Stimulated activated CD4-positive, alpha-beta T cell treated with anti-CD3 and anti-CD28 coated beads, TNF-alpha, amount 100 ng/mL, for 24 hours (primary cell): ENCODE measurements at regions not wholly inside any gene's neighbourhood (a gene's known extent, or its start where the extent isn't known, plus 50 kb on each side); places are given as distances from the start of the nearest gene placed in this dataset.

Experiments
- DNase-seq, 3 experiments: peaks; one replicate each; pipeline ENCODE4 v3.0.0-alpha.2; 2020; ENCODE audit warnings: low read depth in 3 of 3

- DNase-seq = no peak
These were observed 317.6 kb upstream of the CNKSR2 start for GRCh38 chrX:21056622-21057021.

DNA sequence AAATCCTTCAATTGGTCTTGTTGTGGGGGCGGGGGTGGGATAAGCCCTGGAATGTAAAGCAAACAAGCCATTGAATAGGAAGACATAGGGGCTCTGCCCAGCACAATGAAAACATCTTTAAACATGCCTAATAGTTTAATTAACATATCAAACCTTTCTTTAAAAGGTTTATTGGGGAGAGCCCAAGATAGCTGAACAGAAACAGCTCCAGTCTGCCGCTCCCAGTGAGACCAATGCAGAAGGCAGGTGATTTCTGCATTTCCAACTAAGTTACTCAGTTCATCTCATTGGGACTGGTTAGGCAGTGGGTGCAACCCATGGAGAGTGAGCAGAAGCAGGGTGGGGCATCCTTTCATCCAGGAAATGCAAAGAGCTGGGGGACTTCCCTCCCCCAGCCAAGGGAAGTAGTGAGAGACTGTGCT, 327.2 kb upstream of the CNKSR2 start:
- DNase-seq = no peak

- DNase-seq = no peak
These were observed 359.9 kb upstream of the CNKSR2 start for GRCh38 chrX:21014326-21014725.

- no peak for DNase-seq
These were observed 369.4 kb upstream of the CNKSR2 start for GRCh38 chrX:21004835-21005234.

DNA sequence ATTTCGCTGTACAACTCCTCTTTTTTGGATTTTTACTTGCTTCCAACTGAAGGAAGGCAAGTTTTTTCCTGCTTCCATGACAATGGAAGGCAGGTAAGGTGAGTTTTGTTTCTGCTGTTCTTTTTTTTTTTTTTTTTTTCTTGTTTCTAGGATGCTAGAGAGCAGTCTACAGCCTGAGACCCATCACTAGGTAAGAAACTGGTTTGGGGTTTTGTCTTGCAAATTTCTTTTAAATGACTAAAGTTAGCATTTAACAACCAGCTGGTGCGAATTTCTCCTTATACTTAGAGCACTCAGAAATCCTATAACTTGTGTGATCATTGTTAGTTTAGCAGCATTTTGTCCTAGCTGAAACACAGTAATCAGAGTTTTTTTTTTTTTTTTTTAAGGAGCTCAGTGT, 378.4 kb upstream of the CNKSR2 start:
- no peak for DNase-seq

- no peak for DNase-seq
These were observed 384.9 kb upstream of the CNKSR2 start for GRCh38 chrX:20989361-20989760.

GRCh38 chrX:20988804-20989203, 385.4 kb upstream of the CNKSR2 start:
- no peak for DNase-seq

- DNase-seq = no peak
These were observed 386.1 kb upstream of the CNKSR2 start for GRCh38 chrX:20988118-20988517.

GRCh38 chrX:20980426-20980825, 393.8 kb upstream of the CNKSR2 start:
- no peak for DNase-seq

- DNase-seq = no peak
These were observed 399.9 kb upstream of the CNKSR2 start for GRCh38 chrX:20974326-20974725.

DNA sequence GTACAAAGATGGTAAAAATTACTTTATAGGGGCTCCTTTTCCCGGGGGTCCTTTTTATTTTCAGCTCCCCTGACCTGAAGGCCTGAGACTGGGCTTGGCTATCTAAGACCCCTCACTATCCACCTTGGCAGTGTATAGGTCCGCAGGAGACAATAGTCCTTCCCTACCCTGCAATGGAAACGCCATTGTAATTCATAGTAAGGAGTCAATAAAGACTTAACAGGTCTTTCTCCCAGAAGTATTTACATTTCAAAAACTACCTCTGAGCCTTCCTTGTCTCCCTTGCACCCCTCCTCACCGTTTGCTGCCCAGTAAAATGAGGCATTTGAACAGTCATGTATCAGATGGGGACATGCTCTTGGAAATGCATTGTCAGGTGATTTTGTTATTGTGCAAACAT, 401.2 kb upstream of the CNKSR2 start:
- no peak for DNase-seq

GRCh38 chrX:20971250-20971649, 403.0 kb upstream of the CNKSR2 start:
- DNase-seq = no peak

- no peak for DNase-seq
These were observed 404.7 kb upstream of the CNKSR2 start for GRCh38 chrX:20969565-20969964.

DNA sequence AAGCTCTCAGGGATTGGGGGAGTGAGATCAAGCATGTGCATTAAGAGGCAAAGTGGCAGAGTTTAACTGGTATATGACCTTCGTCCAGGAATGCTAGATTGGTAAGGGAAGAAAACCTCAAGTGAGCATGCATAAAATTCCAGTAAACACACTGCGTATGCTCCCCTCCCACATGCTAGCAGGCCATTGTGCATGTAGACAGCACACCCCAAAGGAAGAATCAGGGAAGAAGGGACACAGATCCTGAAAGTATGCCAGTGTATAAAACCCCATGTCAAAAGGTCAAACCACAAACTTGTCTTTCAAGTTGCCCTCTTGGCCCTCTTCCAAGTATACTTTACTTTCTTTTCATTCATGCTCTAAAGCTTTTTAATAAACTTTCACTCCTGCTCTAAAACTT, 405.2 kb upstream of the CNKSR2 start:
- no peak for DNase-seq

DNA sequence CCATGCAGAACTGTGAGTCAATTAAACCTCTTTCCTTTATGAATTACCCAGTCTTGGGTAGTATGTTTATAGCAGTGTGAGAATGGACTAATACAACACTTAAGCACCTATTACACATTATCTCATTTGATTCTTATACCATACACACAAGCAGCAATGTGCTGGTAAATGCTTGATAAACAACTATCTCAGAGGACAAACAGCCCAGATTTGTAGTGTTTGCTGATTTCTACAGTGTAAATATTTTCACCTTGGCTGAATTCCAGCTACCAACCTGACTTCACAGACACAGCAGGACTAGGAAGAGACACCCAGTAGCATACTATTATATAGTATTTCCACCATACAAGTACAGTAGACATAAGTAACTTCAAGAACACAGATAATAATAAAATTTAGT, 406.5 kb upstream of the CNKSR2 start:
- no peak for DNase-seq

DNA sequence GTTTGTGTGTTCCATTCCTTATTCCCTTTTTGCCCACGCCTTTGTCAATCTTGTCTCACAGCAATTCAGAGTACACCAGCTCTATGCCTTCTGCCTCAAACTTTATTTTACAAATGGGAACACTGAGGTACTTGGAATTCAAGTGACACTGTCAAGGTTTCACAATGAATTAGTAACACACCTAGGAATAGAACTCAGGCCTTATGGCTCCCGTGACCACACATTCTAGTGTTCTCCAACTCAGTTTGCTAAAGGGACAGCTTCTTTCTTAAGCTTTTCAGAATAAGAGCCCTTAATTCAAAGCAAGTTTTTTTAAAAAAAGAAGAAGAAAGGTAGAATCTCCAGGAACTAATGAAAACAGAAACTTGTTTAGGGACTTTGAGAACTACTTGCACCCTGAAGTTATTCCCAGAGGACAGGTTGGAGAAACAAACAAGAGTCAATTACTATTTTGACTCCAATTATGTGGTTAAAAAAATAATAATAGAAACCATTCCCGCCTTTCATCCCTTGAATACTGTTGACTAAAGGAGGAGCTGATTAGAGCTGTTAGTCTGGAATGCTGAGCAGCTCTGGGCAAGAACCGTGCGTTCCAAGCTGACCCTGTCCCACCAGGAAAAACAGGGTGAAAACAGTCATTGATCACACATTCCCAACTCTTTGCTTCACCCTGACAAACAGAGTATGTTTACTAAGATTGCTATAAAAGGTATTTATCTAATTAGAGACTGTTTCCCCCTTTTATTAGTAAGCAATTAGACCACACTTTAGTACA, 408.8 kb upstream of the CNKSR2 start:
- DNase-seq = no peak

- no peak for DNase-seq
These were observed 420.2 kb upstream of the CNKSR2 start for GRCh38 chrX:20954014-20954413.

DNA sequence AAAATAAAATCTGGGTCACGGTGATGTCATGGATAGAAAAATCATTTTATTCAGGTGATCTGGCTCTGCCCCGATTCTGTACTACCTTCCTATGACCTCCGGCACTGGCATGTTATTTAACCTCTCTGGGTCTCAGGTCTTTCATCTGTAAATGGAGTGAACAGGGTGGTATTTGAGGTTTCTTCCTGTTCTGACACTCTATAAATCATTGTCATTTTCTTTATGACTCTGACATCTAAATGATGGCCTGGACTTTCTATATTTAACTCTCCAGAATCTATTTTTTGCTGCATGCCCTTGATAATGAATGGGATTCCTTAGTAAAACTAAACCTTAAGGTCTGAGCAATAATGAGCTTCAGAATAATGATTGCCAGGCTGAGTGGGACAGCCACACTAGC, 422.0 kb upstream of the CNKSR2 start:
- DNase-seq = no peak

GRCh38 chrX:20951016-20951810, 423.0 kb upstream of the CNKSR2 start:
- DNase-seq = no peak

DNA sequence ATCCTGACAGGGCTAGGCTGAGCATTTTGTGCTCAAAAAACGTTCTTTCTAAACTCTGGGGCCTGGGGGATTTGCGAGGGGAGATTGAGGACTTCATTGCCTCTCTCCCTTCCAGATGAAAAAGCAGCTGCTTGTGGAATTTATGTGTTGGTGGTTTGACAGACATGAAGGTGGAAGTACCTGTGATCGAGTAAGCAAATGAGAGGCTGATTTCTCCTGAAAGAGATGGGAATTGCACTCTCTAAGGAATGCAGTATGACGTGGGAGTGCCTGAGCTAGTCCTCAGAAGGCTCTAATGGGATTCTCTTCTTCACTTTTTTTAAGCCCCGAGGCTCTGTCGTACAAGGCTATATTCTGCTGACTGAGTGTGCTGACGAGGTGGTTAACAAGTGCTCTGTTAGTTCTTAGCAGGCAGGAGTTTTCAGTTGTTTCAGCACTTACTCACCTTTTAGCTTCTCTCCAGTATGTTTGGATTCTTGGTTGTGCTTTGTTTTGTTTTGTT, 426.8 kb upstream of the CNKSR2 start:
- no peak for DNase-seq

- no peak for DNase-seq
These were observed 460.5 kb upstream of the CNKSR2 start for GRCh38 chrX:20913760-20914159.

GRCh38 chrX:20906571-20906970, 467.6 kb upstream of the CNKSR2 start:
- DNase-seq = no peak

- no peak for DNase-seq
These were observed 489.7 kb upstream of the CNKSR2 start for GRCh38 chrX:20884565-20884964.
